H1 (cell line): ENCODE measurements at regions not wholly inside any gene's neighbourhood (a gene's known extent, or its start where the extent isn't known, plus 50 kb on each side); places are given as distances from the start of the nearest gene placed in this dataset.

ENCODE experiments used
- CREB1 ChIP-seq: IDR thresholded peaks from 2 replicates; pipeline ENCODE4 v1.6.1; 2012; ENCODE audit warnings: inconsistent platforms
- NANOG ChIP-seq: IDR thresholded peaks from 2 replicates; pipeline ENCODE4 v1.6.1; 2011; ENCODE audit warnings: low read length, low read depth, mild to moderate bottlenecking, inconsistent platforms; ENCODE audit not compliant: insufficient read depth, poor library complexity, severe bottlenecking
- SIX5 ChIP-seq: IDR thresholded peaks from 2 replicates; pipeline ENCODE4 v1.6.1; 2011; ENCODE audit warnings: mild to moderate bottlenecking, low read depth, low read length
- SP1 ChIP-seq: IDR thresholded peaks from 2 replicates; pipeline ENCODE4 v1.6.1; 2011; ENCODE audit warnings: low read depth, low read length
- ZNF274 ChIP-seq: IDR thresholded peaks from 2 replicates; pipeline ENCODE4 v1.7.0; 2012; ENCODE audit warnings: low read length, borderline replicate concordance; ENCODE audit errors: extremely low read depth
- TF ChIP-seq, protein P1 (sequence below): IDR thresholded peaks from 2 replicates; pipeline ENCODE4 v1.6.1; 2011; ENCODE audit warnings: low read depth, mild to moderate bottlenecking, low read length; ENCODE audit not compliant: insufficient read depth
- TF ChIP-seq, protein P2 (sequence below): IDR thresholded peaks from 2 replicates; pipeline ENCODE4 v1.6.1; 2011; ENCODE audit warnings: low read length, improper control_type of control experiment

DNA sequence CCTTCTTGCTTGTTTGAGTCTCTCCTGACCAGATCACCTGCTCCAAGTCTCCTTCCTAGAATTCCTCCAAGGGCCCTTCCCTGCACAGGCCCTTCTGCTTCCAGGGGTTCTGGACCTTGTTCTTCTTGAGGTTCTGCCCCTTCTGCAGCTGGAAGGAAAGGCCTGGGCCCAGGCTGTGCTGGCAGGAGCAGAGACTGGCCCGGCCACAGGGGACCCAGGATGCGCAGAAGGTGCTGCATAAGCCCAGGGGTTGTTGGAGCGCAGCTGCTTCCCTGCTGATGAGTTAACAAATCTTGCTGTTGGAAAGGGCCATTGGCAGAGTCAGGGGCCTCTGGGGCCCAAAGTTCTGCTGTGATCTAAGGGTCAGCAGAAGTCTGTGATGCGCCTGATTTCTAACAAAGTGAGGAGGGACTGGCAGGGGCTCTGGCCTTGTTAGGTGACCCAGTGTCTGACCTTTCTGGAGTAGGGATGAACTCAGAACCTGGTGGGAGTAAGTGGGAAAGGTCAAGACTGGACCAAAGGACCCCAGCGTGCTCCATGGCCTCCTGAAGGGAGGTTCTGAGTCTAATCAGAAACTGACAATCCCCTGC is 509.8 kb downstream of the PTPRU start (continued):
- TF ChIP-seq, protein P1, sequence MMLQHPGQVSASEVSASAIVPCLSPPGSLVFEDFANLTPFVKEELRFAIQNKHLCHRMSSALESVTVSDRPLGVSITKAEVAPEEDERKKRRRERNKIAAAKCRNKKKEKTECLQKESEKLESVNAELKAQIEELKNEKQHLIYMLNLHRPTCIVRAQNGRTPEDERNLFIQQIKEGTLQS = no peak
- TF ChIP-seq NANOG (no peak), SIX5 (no peak), ZNF274 (no peak), SP1 (no peak), CREB1 (no peak)
- TF ChIP-seq, protein P2, sequence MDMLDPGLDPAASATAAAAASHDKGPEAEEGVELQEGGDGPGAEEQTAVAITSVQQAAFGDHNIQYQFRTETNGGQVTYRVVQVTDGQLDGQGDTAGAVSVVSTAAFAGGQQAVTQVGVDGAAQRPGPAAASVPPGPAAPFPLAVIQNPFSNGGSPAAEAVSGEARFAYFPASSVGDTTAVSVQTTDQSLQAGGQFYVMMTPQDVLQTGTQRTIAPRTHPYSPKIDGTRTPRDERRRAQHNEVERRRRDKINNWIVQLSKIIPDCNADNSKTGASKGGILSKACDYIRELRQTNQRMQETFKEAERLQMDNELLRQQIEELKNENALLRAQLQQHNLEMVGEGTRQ = no peak
